GM21526 (cell line): ENCODE measurements at regions not wholly inside any gene's neighbourhood (a gene's known extent, or its start where the extent isn't known, plus 50 kb on each side); places are given as distances from the start of the nearest gene placed in this dataset.

ENCODE experiments used
- ATAC-seq: cut with Tn5 transposase; IDR thresholded peaks from one replicate; pipeline ENCODE4 v1.9.1; 2021; ENCODE audit warnings: moderate library complexity; ENCODE audit not compliant: unreplicated experiment, low FRiP score

- no peak for ATAC-seq
Observed at GRCh38 chr11:127902382-127902781, 685.0 kb downstream of the ETS1 start.

- ATAC-seq = no peak
Observed at GRCh38 chr11:127898422-127899365, 688.7 kb downstream of the ETS1 start.

- ATAC-seq = no peak
Observed at GRCh38 chr11:127895776-127896175, 691.6 kb downstream of the ETS1 start.

- ATAC-seq = no peak
Observed at GRCh38 chr11:127894316-127894715, 693.0 kb downstream of the ETS1 start.

GRCh38 chr11:127890030-127890615 lies 697.2 kb downstream of the ETS1 start:
- no peak for ATAC-seq

- no peak for ATAC-seq
Observed at GRCh38 chr11:127888386-127888785, 699.0 kb downstream of the ETS1 start.

- no peak for ATAC-seq
Observed at GRCh38 chr11:127875131-127875530, 712.2 kb downstream of the ETS1 start.

- no peak for ATAC-seq
Observed at GRCh38 chr11:127873478-127873877, 713.9 kb downstream of the ETS1 start.

- ATAC-seq = no peak
Observed at GRCh38 chr11:127866109-127866508, 721.2 kb downstream of the ETS1 start.

- no peak for ATAC-seq
Observed at GRCh38 chr11:127864861-127865260, 722.5 kb downstream of the ETS1 start.

- no peak for ATAC-seq
Observed at GRCh38 chr11:127862406-127862805, 725.0 kb downstream of the ETS1 start.

- ATAC-seq = no peak
Observed at GRCh38 chr11:127859941-127860354, 727.4 kb downstream of the ETS1 start.

GRCh38 chr11:127844876-127845275 lies 742.5 kb downstream of the ETS1 start:
- no peak for ATAC-seq

- ATAC-seq = peak; percentile 79
Observed at GRCh38 chr11:127843483-127844396, 743.6 kb downstream of the ETS1 start.

- ATAC-seq = no peak
Observed at GRCh38 chr11:127825183-127825582, 762.2 kb downstream of the ETS1 start.

- ATAC-seq = no peak
Observed at GRCh38 chr11:127818625-127819024, 768.7 kb downstream of the ETS1 start.

GRCh38 chr11:127816962-127817361 lies 770.4 kb downstream of the ETS1 start:
- no peak for ATAC-seq

- no peak for ATAC-seq
Observed at GRCh38 chr11:127815331-127815730, 772.0 kb downstream of the ETS1 start.

- no peak for ATAC-seq
Observed at GRCh38 chr11:127806501-127806900, 780.9 kb downstream of the ETS1 start.

- no peak for ATAC-seq
Observed at GRCh38 chr11:127805771-127806170, 781.6 kb downstream of the ETS1 start.
